ENCODE measurements at regions not wholly inside any gene's neighbourhood (a gene's known extent, or its start where the extent isn't known, plus 50 kb on each side); places are given as distances from the start of the nearest gene placed in this dataset.
A peak's percentile ranks its signal among the peaks of the same experiment; 100 is the strongest.

DNA sequence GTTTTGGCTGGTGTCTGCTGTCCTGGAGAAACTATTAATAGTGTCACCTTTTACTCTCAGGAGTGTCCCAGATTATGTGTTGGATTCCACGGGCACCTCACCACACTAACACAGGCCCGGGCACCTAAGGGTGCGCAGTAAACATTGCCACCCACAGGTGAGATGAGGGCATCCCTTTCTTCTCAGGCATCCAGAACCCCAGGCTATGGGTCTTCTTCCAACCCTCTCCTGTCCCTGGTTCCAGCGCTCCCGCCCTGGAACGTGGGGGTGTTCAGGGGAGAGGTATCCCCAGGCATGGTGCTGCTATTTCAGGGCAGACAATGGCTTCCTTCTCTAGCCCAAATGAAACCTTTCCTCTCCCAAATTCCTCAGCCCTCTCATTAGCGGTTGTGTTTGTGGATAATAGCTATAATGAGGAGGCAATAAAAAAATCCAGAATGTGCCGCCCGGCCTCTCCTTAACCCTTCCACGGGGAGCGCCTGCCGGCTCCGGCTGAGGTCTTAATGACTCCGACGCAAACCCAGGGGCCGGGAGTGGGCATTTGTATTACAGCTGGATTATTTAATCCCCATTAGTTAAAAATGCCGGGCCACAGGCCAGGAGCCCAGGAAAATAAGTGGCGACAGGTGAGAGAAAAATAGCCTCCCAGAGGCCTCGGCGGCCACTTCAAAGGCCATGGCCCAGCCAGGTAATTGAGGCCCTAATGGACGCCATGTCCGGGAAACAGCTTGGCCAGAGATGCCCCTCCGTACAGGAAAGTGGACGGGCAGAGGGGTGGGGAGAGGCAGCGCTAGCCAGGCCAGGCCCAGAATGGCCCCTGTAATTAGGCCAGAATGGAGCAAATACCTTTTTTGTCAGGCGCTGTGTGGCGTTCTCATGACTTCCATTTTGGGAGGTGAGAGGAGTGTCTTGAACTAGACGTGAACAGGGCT is 102.8 kb downstream of the IRX5 start:
- H3K4me1 ChIP-seq (ENCODE audit: low read length), result no peaks in the 10 kb centered on the region
- no peak overlapping the region for H3K27ac ChIP-seq (ENCODE audit: low read length)
- no peak overlapping the region for H3K4me3 ChIP-seq (ENCODE audit: low read length)
- no peak overlapping the region for H3K4me2 ChIP-seq (ENCODE audit: low read depth, low read length, poor library complexity, severe bottlenecking)
- H3K9ac ChIP-seq (ENCODE audit: low read length), result no peak overlapping the region
- no peaks in the 10 kb centered on the region for H3K36me3 ChIP-seq (ENCODE audit: insufficient read depth, low read length)
- no peaks in the 10 kb centered on the region for H3K27me3 ChIP-seq (ENCODE audit: low read length)
- no peaks in the 10 kb centered on the region for H3K9me2 ChIP-seq (replicated peaks; ENCODE audit: insufficient read depth, low read length)
- H4K20me1 ChIP-seq (ENCODE audit: insufficient read depth, low read depth, low read length), result no peaks in the 10 kb centered on the region
- no peaks in the 10 kb centered on the region for H3K9me3 ChIP-seq (ENCODE audit: low read length)
- no peaks in the 10 kb centered on the region for H3K79me2 ChIP-seq (ENCODE audit: low read length)
- no peak for DNase-seq
- no peak overlapping the region for H2AFZ ChIP-seq (ENCODE audit: low read length)

DNA sequence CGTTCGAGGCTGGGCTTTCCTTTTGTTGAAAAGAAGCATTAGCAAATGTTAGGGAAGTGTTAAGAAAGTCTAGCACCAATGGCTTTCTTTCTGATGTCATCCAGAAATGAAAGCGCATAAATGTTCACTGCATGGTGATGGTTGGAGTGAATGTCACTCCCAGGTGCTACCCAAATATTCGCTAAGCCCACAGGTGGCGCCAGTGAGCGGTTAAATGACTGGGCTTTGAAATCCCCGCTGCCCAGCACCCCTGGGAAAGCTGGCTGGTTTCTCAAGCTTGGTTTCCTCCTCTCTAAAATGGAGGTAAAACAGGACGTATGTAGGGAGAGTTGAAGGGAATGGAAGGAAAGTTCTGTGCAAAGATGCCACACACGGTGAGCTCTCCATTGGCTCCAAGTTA is 104.4 kb downstream of the IRX5 start:
- DNase-seq, result peak; percentile 88

DNA sequence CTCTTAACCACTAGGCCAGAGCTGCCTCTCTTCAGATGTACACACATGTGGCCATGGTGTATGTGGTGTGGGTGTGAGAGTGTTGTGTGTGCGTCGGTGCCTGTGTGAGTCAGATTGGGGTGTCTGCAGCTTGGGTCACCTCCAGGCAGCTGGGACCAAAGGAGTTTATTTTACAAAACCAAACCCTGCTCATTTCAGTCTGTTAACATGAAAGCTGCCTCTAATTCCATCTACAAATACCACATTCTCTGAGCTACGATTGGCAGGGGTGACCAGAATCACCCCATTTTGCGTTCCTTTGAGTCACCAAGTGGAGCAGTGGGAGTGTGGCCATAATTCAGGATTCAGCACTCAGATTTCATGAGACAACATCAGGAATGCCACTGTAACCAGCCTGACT is 105.3 kb downstream of the IRX5 start:
- Histone ChIP-seq H3K9ac (ENCODE audit: low read length) (no peak overlapping the region), H3K9me2 (replicated peaks; ENCODE audit: insufficient read depth, low read length) (no peaks in the 10 kb centered on the region), H3K27ac (ENCODE audit: low read length) (no peak overlapping the region), H3K4me2 (ENCODE audit: low read depth, low read length, poor library complexity, severe bottlenecking) (no peak overlapping the region), H3K79me2 (ENCODE audit: low read length) (no peaks in the 10 kb centered on the region), H3K4me1 (ENCODE audit: low read length) (no peaks in the 10 kb centered on the region), H3K36me3 (ENCODE audit: insufficient read depth, low read length) (no peaks in the 10 kb centered on the region), H3K9me3 (ENCODE audit: low read length) (no peaks in the 10 kb centered on the region), H3K4me3 (ENCODE audit: low read length) (no peak overlapping the region), H3K27me3 (ENCODE audit: low read length) (no peaks in the 10 kb centered on the region), H4K20me1 (ENCODE audit: insufficient read depth, low read depth, low read length) (no peaks in the 10 kb centered on the region), H2AFZ (ENCODE audit: low read length) (no peak overlapping the region)
- no peak for DNase-seq

More for the DNA sequence above, 104.4 kb downstream of the IRX5 start:
- Histone ChIP-seq H3K4me2 (ENCODE audit: low read depth, low read length, poor library complexity, severe bottlenecking) (no peak overlapping the region), H2AFZ (ENCODE audit: low read length) (no peak overlapping the region), H3K4me3 (ENCODE audit: low read length) (no peak overlapping the region), H3K36me3 (ENCODE audit: insufficient read depth, low read length) (no peaks in the 10 kb centered on the region), H3K9ac (ENCODE audit: low read length) (no peak overlapping the region), H4K20me1 (ENCODE audit: insufficient read depth, low read depth, low read length) (no peaks in the 10 kb centered on the region), H3K4me1 (ENCODE audit: low read length) (no peaks in the 10 kb centered on the region), H3K27ac (ENCODE audit: low read length) (no peak overlapping the region), H3K27me3 (ENCODE audit: low read length) (no peaks in the 10 kb centered on the region), H3K9me2 (replicated peaks; ENCODE audit: insufficient read depth, low read length) (no peaks in the 10 kb centered on the region), H3K9me3 (ENCODE audit: low read length) (no peaks in the 10 kb centered on the region), H3K79me2 (ENCODE audit: low read length) (no peaks in the 10 kb centered on the region)

DNA sequence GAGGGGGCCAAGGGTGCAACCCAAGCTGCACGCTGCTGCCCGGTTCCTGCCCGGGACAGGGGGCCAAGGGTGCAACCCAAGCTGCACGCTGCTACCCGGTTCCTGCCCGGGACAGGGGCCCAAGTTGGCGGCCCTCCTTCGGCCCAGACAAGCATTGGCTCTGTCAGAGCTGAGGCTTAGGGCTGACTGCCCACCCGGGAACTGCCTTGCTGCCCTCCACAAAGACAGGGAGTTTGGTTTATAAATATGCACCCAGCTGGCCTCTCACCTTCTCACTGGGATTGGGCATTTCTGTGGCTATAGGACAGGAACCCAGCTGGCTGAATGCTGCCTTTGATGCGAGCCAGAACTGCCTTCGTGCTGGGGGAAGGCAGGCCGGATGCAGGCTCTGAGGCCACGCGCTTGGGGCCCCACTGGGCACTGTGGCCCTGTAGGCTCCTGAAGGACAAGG is 105.7 kb downstream of the IRX5 start:
- no peaks in the 10 kb centered on the region for H3K27me3 ChIP-seq (ENCODE audit: low read length)
- no peaks in the 10 kb centered on the region for H3K4me1 ChIP-seq (ENCODE audit: low read length)
- H3K9me2 ChIP-seq (replicated peaks; ENCODE audit: insufficient read depth, low read length), result no peaks in the 10 kb centered on the region
- H3K9ac ChIP-seq (ENCODE audit: low read length), result no peak overlapping the region
- no peak overlapping the region for H3K4me2 ChIP-seq (ENCODE audit: low read depth, low read length, poor library complexity, severe bottlenecking)
- H3K9me3 ChIP-seq (ENCODE audit: low read length), result no peaks in the 10 kb centered on the region
- DNase-seq, result no peak
- H3K4me3 ChIP-seq (ENCODE audit: low read length), result no peak overlapping the region
- H4K20me1 ChIP-seq (ENCODE audit: insufficient read depth, low read depth, low read length), result no peaks in the 10 kb centered on the region
- H3K79me2 ChIP-seq (ENCODE audit: low read length), result no peaks in the 10 kb centered on the region
- no peaks in the 10 kb centered on the region for H3K36me3 ChIP-seq (ENCODE audit: insufficient read depth, low read length)
- no peak overlapping the region for H3K27ac ChIP-seq (ENCODE audit: low read length)
- H2AFZ ChIP-seq (ENCODE audit: low read length), result no peak overlapping the region

DNA sequence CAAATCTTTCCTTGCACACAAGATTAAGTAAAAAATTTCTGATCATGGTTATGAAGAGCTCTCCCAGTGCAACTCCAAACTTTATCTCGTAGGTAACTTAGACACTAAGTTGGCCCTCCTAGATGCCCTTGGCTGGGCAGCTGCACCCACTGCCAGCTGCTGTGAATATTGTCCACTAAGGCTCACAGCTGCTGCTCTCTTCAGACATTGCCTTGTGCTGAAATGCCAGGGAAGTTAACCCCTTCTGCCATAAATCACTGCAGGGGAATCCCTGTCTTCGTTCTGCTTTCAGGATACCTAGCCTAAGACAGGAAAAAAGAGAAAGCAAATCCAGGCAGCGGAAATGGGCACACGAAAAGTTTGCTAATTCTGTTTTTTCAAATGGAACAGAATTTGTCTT is 106.4 kb downstream of the IRX5 start:
- no peaks in the 10 kb centered on the region for H3K9me3 ChIP-seq (ENCODE audit: low read length)
- no peak overlapping the region for H3K27ac ChIP-seq (ENCODE audit: low read length)
- no peaks in the 10 kb centered on the region for H3K9me2 ChIP-seq (replicated peaks; ENCODE audit: insufficient read depth, low read length)
- H3K9ac ChIP-seq (ENCODE audit: low read length), result no peak overlapping the region
- no peak for DNase-seq
- H3K79me2 ChIP-seq (ENCODE audit: low read length), result no peaks in the 10 kb centered on the region
- H2AFZ ChIP-seq (ENCODE audit: low read length), result no peak overlapping the region
- H3K4me3 ChIP-seq (ENCODE audit: low read length), result no peak overlapping the region
- no peaks in the 10 kb centered on the region for H4K20me1 ChIP-seq (ENCODE audit: insufficient read depth, low read depth, low read length)
- H3K4me2 ChIP-seq (ENCODE audit: low read depth, low read length, poor library complexity, severe bottlenecking), result no peak overlapping the region
- H3K4me1 ChIP-seq (ENCODE audit: low read length), result no peaks in the 10 kb centered on the region
- H3K36me3 ChIP-seq (ENCODE audit: insufficient read depth, low read length), result no peaks in the 10 kb centered on the region
- no peaks in the 10 kb centered on the region for H3K27me3 ChIP-seq (ENCODE audit: low read length)

DNA sequence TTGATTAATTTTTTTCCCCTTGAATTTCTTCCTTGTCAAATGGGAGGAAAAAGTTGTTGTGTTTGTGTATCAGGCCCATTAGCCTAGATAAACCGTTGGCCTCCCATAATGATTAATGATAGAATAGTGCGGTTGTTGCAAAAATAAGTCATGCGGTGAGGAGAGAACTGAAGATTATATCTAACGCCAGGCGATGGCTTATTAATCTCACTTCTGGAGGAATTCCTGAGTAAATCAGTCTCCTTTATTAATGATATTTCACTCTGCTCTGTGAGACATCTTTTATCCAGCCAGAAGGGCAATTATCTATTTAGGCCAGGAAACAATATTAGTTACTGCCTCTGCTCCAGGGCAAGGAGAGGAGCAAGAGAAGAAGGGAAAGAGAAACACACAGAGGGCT is 107.3 kb downstream of the IRX5 start:
- Histone ChIP-seq H3K9me2 (replicated peaks; ENCODE audit: insufficient read depth, low read length) (no peaks in the 10 kb centered on the region), H2AFZ (ENCODE audit: low read length) (no peak overlapping the region), H3K9ac (ENCODE audit: low read length) (no peak overlapping the region), H3K36me3 (ENCODE audit: insufficient read depth, low read length) (no peaks in the 10 kb centered on the region), H3K27ac (ENCODE audit: low read length) (no peak overlapping the region), H3K27me3 (ENCODE audit: low read length) (no peaks in the 10 kb centered on the region), H4K20me1 (ENCODE audit: insufficient read depth, low read depth, low read length) (no peaks in the 10 kb centered on the region), H3K4me3 (ENCODE audit: low read length) (no peak overlapping the region), H3K4me2 (ENCODE audit: low read depth, low read length, poor library complexity, severe bottlenecking) (no peak overlapping the region), H3K9me3 (ENCODE audit: low read length) (no peaks in the 10 kb centered on the region), H3K79me2 (ENCODE audit: low read length) (no peaks in the 10 kb centered on the region), H3K4me1 (ENCODE audit: low read length) (no peaks in the 10 kb centered on the region)
- no peak for DNase-seq

DNA sequence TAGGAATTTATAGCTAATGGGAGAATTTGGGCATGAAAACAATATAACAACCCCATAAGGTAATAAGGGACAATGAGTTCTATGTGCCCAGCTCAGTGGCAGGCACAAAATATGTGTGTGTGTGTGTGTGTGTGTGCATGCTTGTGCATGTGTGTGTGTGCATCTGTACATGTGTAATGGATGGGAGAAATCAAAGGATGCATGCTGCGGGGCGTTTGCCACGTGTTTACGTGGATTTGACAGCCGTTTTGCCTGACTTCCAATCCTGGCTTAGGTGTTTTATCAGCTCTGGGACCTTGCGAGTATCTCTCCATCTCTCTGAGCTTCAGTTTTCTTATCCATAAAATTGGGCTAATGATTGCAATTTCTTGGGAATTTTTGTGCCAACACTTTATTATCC is 108.4 kb downstream of the IRX5 start:
- Histone ChIP-seq H2AFZ (ENCODE audit: low read length) (no peak overlapping the region), H3K27me3 (ENCODE audit: low read length) (no peaks in the 10 kb centered on the region), H3K9me2 (replicated peaks; ENCODE audit: insufficient read depth, low read length) (no peaks in the 10 kb centered on the region), H3K27ac (ENCODE audit: low read length) (no peak overlapping the region), H3K9ac (ENCODE audit: low read length) (no peak overlapping the region), H3K9me3 (ENCODE audit: low read length) (no peaks in the 10 kb centered on the region), H3K79me2 (ENCODE audit: low read length) (no peaks in the 10 kb centered on the region), H3K4me2 (ENCODE audit: low read depth, low read length, poor library complexity, severe bottlenecking) (no peak overlapping the region), H3K4me1 (ENCODE audit: low read length) (no peaks in the 10 kb centered on the region), H4K20me1 (ENCODE audit: insufficient read depth, low read depth, low read length) (no peaks in the 10 kb centered on the region), H3K4me3 (ENCODE audit: low read length) (no peak overlapping the region), H3K36me3 (ENCODE audit: insufficient read depth, low read length) (no peaks in the 10 kb centered on the region)
- DNase-seq, result no peak

DNA sequence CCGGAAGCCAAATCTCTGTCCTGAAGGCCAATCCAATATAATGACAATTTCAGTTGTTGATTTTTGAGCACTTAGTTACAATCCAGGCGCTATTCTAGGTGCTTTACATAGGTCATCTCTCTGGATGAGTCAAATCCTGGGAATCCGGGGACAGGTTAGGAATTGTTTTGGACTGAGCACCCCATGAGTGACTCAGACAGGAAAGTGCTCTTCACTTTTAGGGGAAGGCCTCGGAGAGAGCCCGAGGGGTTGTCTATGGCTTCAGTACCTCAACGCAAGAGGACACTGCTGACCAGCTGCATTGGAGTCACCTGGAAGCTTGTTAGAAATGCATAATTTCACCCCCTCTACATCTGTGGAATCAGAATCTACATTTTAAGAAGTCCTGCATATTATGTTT is 108.8 kb downstream of the IRX5 start:
- no peaks in the 10 kb centered on the region for H4K20me1 ChIP-seq (ENCODE audit: insufficient read depth, low read depth, low read length)
- H3K4me3 ChIP-seq (ENCODE audit: low read length), result no peak overlapping the region
- H3K9me2 ChIP-seq (replicated peaks; ENCODE audit: insufficient read depth, low read length), result no peaks in the 10 kb centered on the region
- H3K27ac ChIP-seq (ENCODE audit: low read length), result no peak overlapping the region
- no peaks in the 10 kb centered on the region for H3K36me3 ChIP-seq (ENCODE audit: insufficient read depth, low read length)
- no peak overlapping the region for H2AFZ ChIP-seq (ENCODE audit: low read length)
- no peak for DNase-seq
- no peaks in the 10 kb centered on the region for H3K9me3 ChIP-seq (ENCODE audit: low read length)
- no peaks in the 10 kb centered on the region for H3K79me2 ChIP-seq (ENCODE audit: low read length)
- H3K9ac ChIP-seq (ENCODE audit: low read length), result no peak overlapping the region
- no peaks in the 10 kb centered on the region for H3K27me3 ChIP-seq (ENCODE audit: low read length)
- H3K4me1 ChIP-seq (ENCODE audit: low read length), result no peaks in the 10 kb centered on the region
- no peak overlapping the region for H3K4me2 ChIP-seq (ENCODE audit: low read depth, low read length, poor library complexity, severe bottlenecking)

All from Karpas-422 (cell line).